HepG2 (cell line): ENCODE measurements at regions not wholly inside any gene's neighbourhood (a gene's known extent, or its start where the extent isn't known, plus 50 kb on each side); places are given as distances from the start of the nearest gene placed in this dataset.

ENCODE experiments used
- TF ChIP-seq, protein P1 (sequence below): sonication (generic); formaldehyde crosslinking; IDR thresholded peaks from 2 replicates; pipeline ENCODE4 v1.5.0; 2020; ENCODE audit warnings: mild to moderate bottlenecking, missing genetic modification reagents, moderate library complexity
- TF ChIP-seq, protein P2 (sequence below): sonication (generic); formaldehyde crosslinking; IDR thresholded peaks from 2 replicates; pipeline ENCODE4 v1.9.0; 2021; ENCODE audit warnings: missing genetic modification reagents, borderline replicate concordance

DNA sequence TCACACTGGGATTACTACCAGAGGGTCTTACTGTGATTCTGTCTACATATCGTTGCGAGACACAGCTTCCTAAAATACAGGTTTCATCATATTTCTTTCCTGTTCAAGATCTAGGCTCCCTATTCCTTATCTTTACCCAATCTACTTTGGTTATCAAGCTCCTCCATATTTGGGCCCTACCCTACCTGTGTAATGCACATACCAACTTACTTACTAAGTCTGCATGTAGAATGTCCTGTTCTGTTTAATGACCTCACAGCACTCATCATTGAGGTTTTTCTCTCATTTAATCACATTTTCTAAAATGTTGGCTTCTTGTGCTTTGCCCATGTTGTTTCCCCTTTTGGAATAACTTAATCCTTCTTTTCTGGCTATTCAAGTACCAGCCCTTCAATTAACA is 551.1 kb downstream of the ZEB2 start:
- TF ChIP-seq, protein P1, sequence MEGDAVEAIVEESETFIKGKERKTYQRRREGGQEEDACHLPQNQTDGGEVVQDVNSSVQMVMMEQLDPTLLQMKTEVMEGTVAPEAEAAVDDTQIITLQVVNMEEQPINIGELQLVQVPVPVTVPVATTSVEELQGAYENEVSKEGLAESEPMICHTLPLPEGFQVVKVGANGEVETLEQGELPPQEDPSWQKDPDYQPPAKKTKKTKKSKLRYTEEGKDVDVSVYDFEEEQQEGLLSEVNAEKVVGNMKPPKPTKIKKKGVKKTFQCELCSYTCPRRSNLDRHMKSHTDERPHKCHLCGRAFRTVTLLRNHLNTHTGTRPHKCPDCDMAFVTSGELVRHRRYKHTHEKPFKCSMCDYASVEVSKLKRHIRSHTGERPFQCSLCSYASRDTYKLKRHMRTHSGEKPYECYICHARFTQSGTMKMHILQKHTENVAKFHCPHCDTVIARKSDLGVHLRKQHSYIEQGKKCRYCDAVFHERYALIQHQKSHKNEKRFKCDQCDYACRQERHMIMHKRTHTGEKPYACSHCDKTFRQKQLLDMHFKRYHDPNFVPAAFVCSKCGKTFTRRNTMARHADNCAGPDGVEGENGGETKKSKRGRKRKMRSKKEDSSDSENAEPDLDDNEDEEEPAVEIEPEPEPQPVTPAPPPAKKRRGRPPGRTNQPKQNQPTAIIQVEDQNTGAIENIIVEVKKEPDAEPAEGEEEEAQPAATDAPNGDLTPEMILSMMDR (CRISPR knock-in tag) = no peak
- TF ChIP-seq, protein P2, sequence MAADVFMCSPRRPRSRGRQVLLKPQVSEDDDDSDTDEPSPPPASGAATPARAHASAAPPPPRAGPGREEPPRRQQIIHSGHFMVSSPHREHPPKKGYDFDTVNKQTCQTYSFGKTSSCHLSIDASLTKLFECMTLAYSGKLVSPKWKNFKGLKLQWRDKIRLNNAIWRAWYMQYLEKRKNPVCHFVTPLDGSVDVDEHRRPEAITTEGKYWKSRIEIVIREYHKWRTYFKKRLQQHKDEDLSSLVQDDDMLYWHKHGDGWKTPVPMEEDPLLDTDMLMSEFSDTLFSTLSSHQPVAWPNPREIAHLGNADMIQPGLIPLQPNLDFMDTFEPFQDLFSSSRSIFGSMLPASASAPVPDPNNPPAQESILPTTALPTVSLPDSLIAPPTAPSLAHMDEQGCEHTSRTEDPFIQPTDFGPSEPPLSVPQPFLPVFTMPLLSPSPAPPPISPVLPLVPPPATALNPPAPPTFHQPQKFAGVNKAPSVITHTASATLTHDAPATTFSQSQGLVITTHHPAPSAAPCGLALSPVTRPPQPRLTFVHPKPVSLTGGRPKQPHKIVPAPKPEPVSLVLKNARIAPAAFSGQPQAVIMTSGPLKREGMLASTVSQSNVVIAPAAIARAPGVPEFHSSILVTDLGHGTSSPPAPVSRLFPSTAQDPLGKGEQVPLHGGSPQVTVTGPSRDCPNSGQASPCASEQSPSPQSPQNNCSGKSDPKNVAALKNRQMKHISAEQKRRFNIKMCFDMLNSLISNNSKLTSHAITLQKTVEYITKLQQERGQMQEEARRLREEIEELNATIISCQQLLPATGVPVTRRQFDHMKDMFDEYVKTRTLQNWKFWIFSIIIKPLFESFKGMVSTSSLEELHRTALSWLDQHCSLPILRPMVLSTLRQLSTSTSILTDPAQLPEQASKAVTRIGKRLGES = no peak
